Mesothelial cell of epicardium (in vitro differentiated cells): ENCODE measurements at regions not wholly inside any gene's neighbourhood (a gene's known extent, or its start where the extent isn't known, plus 50 kb on each side); places are given as distances from the start of the nearest gene placed in this dataset.
"Not testable (repeated sequence)": the region's sequence is repeated elsewhere in the genome, so short reads cannot be mapped to it uniquely, and the experiment has no call there.

ENCODE experiments used
- DNase-seq, 2 experiments: peaks; one replicate each; pipeline ENCODE4 v3.0.0; 2021; ENCODE audit warnings: low spot score in 2 of 2; ENCODE audit not compliant: unreplicated experiment in 2 of 2
- H3K27ac Mint-ChIP-seq: 2 replicates; pipeline ENCODE4 v1.8.0; 2021; ENCODE audit warnings: mixed read lengths
- H3K27me3 Mint-ChIP-seq: 2 replicates; pipeline ENCODE4 v1.8.0; 2021; ENCODE audit warnings: low read depth, mixed read lengths
- H3K36me3 Mint-ChIP-seq: 2 replicates; pipeline ENCODE4 v1.8.0; 2021; ENCODE audit warnings: mixed read lengths
- H3K4me1 Mint-ChIP-seq: 2 replicates; pipeline ENCODE4 v1.8.0; 2021; ENCODE audit warnings: mixed read lengths
- H3K4me3 Mint-ChIP-seq: 2 replicates; pipeline ENCODE4 v1.8.0; 2021; ENCODE audit warnings: mild to moderate bottlenecking, moderate library complexity, mixed read lengths
- H3K9me3 Mint-ChIP-seq: 2 replicates; pipeline ENCODE4 v1.8.0; 2021; ENCODE audit warnings: mixed read lengths
- CTCF ChIP-seq: fragments of 200-600 bp; sonication (generic); IDR thresholded peaks from one replicate; pipeline ENCODE4 v1.5.0; 2021; ENCODE audit warnings: antibody characterized with exemption; ENCODE audit not compliant: unreplicated experiment

- Mint-ChIP-seq H3K27ac (no peak overlapping the region), H3K4me1 (peaks cover 14% of the 10 kb centered on the region), H3K4me3 (no peak overlapping the region), H3K9me3 (no peaks in the 10 kb centered on the region), H3K36me3 (no peaks in the 10 kb centered on the region), H3K27me3 (peaks cover 25% of the 10 kb centered on the region)
- no peak for TF ChIP-seq CTCF
- no peak for DNase-seq
Observed at GRCh38 chr22:46030231-46030880, 53.4 kb upstream of the WNT7B start.

DNA sequence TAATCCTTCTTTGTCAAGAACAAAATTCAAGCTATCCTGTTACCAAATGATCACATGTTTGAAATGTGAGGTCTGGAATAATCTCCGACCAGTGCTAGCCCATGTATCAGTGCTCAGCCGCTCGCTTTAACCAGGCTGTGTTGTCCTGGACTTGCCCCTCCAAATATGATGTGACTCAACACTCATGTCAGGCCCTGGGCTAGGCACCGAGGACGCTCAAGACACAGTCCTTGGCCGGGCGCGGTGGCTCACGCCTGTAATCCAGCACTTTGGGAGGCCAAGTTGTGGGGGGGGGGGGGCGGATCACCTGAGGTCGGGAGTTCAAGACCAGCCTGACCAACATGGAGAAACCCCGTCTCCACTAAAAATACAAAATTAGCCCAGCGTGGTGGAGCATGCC is 54.1 kb upstream of the WNT7B start:
- DNase-seq = no peak

GRCh38 chr22:46031557-46031956 is 54.6 kb upstream of the WNT7B start:
- no peak for DNase-seq
- Mint-ChIP-seq H3K27ac (no peak overlapping the region), H3K4me1 (peaks cover 12% of the 10 kb centered on the region), H3K27me3 (peaks cover 13% of the 10 kb centered on the region), H3K36me3 (no peaks in the 10 kb centered on the region), H3K4me3 (no peak overlapping the region), H3K9me3 (no peaks in the 10 kb centered on the region)
- TF ChIP-seq CTCF = no peak

More for the DNA sequence above, 54.1 kb upstream of the WNT7B start:
- no peaks in the 10 kb centered on the region for H3K9me3 Mint-ChIP-seq
- H3K36me3 Mint-ChIP-seq = no peaks in the 10 kb centered on the region
- no peak for TF ChIP-seq CTCF
- H3K27me3 Mint-ChIP-seq = peaks cover 18% of the 10 kb centered on the region
- H3K27ac Mint-ChIP-seq = no peak overlapping the region
- H3K4me3 Mint-ChIP-seq = no peak overlapping the region
- H3K4me1 Mint-ChIP-seq = peaks cover 14% of the 10 kb centered on the region

GRCh38 chr22:46031965-46032851 is 55.2 kb upstream of the WNT7B start:
- H3K36me3 Mint-ChIP-seq = no peaks in the 10 kb centered on the region
- H3K27me3 Mint-ChIP-seq = peaks cover 8% of the 10 kb centered on the region
- no peak for DNase-seq
- H3K9me3 Mint-ChIP-seq = no peaks in the 10 kb centered on the region
- no peak overlapping the region for H3K4me3 Mint-ChIP-seq
- TF ChIP-seq CTCF = no peak
- H3K27ac Mint-ChIP-seq = no peak overlapping the region
- H3K4me1 Mint-ChIP-seq = peaks cover 11% of the 10 kb centered on the region

DNA sequence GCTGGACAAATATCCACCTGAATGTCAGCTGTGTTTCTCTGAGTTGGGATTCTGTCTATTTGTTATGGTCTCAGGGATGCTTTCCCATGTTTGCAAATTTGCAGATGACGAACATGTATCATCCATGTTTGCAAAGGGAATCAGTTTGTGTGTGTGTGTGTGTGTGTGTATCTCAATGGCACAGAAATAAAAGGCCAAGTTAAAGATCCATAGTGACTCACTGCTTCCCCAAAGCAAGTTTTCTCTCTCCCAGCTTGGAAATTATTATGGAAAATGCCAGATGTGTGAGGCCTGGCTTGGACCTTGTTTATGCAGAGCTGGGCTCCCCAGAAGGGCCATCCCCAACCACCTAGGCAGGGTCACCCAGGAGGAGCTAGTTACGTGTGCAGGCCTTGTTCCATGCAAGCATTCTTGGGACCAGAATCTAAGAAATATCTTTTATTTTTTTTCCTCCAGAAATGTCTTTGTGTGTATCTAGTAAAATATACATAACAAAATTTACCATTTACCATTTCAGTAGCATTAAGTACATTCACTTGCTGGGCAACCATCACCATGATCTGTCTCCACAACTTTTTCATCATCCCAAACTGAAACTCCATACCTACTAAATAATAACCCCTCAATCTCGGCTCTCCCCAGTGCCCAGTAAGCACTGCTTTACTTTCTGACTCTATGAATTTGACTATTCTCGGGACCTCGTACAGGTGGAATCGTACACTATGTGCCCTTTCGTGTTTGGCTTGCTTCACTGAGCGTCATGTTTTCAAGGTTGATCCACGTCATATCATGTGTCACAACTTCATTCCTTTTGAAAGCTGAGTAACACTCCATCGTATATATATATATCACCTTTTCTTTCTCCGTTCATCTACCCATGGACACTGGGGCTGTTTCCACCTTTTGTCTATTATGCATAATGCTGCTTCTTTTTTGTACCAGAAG is 56.6 kb upstream of the WNT7B start:
- peaks cover 2% of the 10 kb centered on the region for H3K27me3 Mint-ChIP-seq
- H3K4me3 Mint-ChIP-seq = no peak overlapping the region
- TF ChIP-seq CTCF = no peak

GRCh38 chr22:46034480-46034879 is 57.5 kb upstream of the WNT7B start:
- DNase-seq, H3K27ac Mint-ChIP-seq, H3K27me3 Mint-ChIP-seq, H3K36me3 Mint-ChIP-seq, H3K9me3 Mint-ChIP-seq: not testable (repeated sequence)
- H3K4me3 Mint-ChIP-seq = peak overlapping the region; percentile 75
- peaks cover 11% of the 10 kb centered on the region for H3K4me1 Mint-ChIP-seq

More for the DNA sequence above, 56.6 kb upstream of the WNT7B start:
- no peaks in the 10 kb centered on the region for H3K36me3 Mint-ChIP-seq
- peaks cover 11% of the 10 kb centered on the region for H3K4me1 Mint-ChIP-seq
- DNase-seq = no peak
- no peak overlapping the region for H3K27ac Mint-ChIP-seq
- no peaks in the 10 kb centered on the region for H3K9me3 Mint-ChIP-seq
